NCI-H226 (cell line): ENCODE measurements at regions not wholly inside any gene's neighbourhood (a gene's known extent, or its start where the extent isn't known, plus 50 kb on each side); places are given as distances from the start of the nearest gene placed in this dataset.
A peak's percentile ranks its signal among the peaks of the same experiment; 100 is the strongest.

Experiments used
- DNase-seq: peaks from one replicate; pipeline ENCODE4 v3.0.0-alpha.2; 2015

DNA sequence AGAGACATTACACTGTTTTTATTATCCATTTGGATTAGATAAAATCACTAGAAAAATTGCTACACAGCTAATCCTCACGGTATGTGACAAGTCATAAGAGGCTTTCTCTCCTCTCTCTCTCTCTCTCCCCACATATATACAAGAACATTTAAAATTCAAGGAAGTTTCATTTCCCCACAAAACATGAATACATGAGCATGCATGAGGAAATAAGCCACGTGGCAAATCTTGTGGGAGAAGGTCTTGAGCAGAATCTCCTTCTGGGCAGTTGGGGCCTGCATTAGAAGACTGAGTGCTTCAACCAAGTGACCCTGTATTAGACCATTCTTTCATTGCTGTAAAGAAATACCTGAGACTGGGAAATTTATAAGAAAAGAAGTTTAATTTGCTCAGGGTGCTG is 1313.1 kb downstream of the MRPL39 start:
- DNase-seq: no peak

- DNase-seq: no peak
Measured at GRCh38 chr21:24290151-24290833, 1317.0 kb downstream of the MRPL39 start.

DNA sequence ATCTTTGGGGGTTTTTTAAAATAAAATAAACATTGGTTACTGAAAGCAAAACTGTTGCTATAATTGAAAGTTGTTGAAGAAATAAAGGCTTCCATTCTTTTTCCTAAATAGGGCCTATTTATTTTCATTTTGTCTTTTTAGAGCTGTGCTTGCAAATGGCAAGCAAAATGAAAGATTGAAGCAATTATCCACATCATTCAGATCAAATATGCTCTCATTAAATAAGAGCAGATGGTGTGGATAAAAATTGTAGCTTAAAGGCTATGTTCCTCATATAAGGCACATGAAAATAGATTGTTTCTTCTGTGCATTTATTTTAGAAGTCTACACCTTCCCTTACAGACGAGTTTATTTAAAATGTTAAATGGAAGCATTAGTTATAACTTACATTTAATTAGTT is 1317.7 kb downstream of the MRPL39 start:
- DNase-seq: no peak

DNA sequence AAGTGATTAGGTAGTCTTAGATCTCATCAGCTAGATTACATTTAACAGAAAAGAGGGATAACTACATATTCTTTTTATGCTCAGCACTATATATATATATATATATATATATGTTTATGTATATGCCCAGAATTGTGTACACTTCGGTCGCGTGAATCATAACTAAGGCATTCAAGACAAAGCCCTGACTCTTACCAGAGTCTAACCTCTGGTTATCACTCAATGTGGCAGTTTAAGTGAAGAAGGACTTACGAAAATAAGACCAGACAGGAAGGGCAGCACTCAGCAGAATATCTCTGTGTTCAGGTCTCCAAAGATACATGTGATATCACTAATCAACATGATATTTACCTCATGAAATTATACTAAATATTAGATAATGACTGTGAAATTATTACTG is 1326.7 kb downstream of the MRPL39 start:
- DNase-seq: no peak

DNA sequence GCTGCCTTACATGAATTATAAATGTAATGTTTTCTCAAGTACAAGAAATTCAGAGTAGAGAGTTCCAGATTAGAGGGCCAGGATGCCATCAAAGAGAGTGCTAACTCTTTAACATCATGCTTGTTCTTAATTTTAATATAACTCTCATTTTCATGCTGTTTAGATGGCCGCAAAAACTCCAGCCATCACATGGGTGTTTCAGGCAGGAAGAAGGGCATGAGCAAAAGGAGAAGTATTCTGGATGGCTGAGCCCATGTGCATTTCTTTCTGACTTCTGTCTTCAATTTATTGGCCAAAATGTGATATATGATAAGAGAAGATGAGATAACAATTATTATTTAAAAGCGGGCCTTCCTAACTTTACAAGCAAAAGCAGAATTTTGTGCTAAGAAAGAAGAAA is 1328.6 kb downstream of the MRPL39 start:
- DNase-seq: no peak

DNA sequence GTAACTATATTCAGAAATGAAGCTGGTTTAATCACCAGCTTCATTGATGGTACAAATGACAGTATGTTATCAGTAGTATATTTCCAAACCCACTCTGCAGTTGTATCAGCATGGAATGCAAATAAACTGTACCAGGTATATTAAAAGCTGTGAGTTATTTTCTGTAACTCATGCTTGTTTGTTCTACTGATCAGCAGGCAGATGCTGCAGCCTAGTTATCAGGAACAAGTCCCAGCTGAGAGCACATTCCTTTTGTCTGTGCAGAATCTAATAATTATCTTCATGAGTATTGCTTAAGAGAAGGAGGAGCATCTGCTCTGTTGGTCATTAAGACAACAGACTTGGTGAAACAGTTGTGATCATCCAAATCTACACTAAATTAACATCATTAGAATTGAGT is 1331.1 kb downstream of the MRPL39 start:
- no peak for DNase-seq

- DNase-seq: no peak
Measured at GRCh38 chr21:24275616-24276015, 1331.7 kb downstream of the MRPL39 start.

GRCh38 chr21:24272521-24272938 is 1334.8 kb downstream of the MRPL39 start:
- no peak for DNase-seq

DNA sequence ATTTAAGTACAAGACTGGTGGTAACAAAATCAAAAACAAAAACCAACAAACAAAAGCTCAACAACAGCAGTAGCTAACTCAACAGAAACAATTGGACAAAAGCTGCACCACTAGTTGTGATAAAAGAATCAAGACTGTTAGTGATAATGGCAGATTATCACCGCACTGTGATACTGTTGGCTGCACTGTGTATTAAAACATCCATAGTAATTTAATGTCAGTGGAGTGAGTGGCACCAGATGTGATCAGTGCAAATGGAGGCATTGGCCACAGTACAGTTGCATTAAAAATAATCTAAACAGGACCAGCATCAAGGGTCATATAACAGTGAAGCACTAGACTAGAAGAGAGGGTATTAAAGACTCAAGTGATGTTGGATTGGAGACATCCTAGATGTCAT is 1341.3 kb downstream of the MRPL39 start:
- no peak for DNase-seq

- no peak for DNase-seq
Measured at GRCh38 chr21:24260751-24261150, 1346.5 kb downstream of the MRPL39 start.

DNA sequence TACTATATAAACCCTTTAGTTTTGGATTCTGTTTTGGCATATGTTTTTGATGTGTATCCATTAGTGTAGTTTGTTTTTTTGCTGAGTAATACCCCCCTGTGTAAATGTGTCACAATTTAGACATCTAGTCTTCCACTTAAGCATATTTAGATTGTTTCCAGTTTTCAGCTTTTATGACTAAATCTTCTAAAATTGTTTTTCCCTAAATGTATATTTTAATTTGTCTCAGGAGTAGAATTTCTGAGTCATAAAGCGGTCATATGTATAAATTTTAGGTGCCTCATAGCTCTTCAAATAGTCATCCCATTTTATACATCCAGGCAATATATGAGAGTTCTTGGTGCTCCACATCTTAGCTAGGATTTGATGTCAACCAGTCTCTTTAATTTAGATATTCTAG is 1348.0 kb downstream of the MRPL39 start:
- no peak for DNase-seq

- DNase-seq: no peak
Measured at GRCh38 chr21:24255591-24255990, 1351.7 kb downstream of the MRPL39 start.

DNA sequence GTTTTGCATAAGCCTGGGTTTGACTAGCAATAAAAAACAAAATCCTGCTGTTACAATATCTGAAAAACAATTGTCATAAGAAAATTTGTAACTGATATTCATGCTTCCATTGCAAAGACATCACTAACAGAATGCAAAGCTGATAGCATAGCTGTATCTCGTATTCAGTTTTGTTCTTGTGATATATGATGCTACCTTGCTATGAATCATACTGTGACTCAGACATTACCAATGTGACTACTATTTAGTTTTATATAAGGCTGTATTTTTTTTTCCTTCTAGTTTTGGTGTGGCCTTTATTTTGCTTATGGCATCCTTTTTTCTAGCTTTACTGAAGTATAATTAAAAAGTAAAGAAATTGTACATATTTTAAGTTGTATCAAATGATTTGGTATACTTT is 1381.8 kb downstream of the MRPL39 start:
- DNase-seq: peak; percentile 69

GRCh38 chr21:24224422-24224821 is 1382.9 kb downstream of the MRPL39 start:
- DNase-seq: no peak

DNA sequence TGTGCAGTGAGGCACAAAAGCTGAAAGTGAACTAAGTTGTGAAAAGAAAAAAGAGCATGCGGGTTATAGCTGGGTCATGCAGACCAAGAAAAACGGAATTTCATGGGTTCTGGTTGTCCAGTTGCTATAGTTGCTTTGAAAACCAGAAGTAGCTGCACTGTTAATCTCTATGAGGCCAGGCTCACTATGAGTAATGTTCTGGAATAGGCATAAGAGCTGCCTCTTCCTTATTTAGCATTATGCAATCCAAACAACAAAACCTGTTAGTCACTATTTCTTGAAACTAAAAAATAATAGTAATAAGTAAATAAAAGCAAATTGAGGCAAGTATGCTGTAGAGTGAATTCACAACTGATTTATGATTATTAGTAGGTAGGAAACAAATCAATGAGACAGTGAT is 1383.7 kb downstream of the MRPL39 start:
- peak; percentile 42 for DNase-seq

GRCh38 chr21:24222676-24223075 is 1384.6 kb downstream of the MRPL39 start:
- no peak for DNase-seq

DNA sequence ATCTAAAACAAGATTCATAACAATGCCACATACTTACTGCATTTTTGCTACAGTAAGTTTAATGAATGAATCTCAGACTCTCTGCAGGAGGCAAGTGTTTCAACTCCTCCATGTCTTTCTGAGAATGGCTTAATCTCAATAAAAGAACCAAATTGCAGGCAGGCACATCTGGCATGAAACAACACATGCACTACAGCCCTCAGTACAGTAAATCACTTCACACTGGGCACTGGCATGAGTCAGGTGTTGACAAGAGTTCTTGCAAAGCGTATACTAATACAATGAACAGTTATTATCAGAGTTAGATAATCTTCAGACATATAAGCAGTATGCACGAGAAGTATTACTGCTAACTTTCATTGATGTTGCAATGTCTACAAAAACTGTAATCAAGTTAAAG is 1386.8 kb downstream of the MRPL39 start:
- peak; percentile 66 for DNase-seq

DNA sequence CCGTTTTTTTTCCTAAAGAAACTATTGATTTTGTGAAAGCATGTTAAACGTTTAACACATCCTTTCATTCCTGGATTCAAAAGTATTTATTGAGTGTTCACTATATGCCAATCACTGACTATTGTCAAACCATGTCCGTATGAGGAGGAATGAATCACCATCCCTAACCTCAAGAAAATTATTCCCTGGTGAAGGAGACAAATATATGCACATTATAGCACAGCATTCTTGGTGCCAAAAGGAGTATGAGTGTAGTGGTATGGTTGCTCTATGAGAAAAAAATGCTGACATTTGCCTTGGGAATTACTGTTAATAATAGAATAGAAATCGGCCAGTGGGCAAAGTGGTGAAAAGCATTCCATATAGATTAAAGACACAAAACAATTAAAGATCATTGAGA is 1390.1 kb downstream of the MRPL39 start:
- DNase-seq: peak; percentile 43

GRCh38 chr21:24210130-24210529 is 1397.2 kb downstream of the MRPL39 start:
- DNase-seq: no peak

DNA sequence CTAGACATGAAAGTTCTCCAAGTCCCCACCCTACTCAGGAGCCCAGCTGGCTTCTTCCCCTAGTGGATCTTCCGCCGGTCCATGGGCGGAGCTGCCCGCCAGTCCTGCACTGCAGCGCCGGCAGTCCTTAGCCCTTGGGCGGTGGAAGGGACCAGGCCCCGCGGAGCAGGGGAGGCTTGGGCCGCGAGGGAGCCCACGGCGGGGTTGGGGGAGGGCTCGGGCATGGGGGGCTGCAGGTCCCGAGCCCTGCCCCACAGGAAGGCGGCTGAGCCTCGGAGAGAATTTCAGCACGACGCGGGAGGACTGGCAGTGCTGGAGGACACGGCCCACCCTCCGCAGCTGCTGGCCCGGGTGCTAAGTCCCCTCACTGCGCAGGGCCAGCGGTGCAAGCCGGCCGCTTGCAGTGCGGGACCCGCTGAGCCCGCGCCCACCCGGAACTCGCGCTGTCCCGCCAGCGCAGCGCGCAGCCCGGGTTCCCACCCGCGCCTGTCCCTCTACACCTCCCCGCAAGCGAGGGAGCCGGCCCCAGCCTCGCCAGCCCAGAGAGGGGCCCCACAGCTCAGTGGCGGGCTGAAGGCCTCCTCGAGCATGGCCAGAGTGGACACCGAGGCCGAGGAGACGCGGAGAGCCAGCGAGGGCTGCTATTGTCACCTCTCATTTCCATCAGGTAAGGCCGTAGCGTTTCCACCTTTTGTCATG is 1398.6 kb downstream of the MRPL39 start:
- no peak for DNase-seq

GRCh38 chr21:24205319-24205718 is 1402.0 kb downstream of the MRPL39 start:
- no peak for DNase-seq

GRCh38 chr21:24204641-24205040 is 1402.6 kb downstream of the MRPL39 start:
- DNase-seq: no peak

DNA sequence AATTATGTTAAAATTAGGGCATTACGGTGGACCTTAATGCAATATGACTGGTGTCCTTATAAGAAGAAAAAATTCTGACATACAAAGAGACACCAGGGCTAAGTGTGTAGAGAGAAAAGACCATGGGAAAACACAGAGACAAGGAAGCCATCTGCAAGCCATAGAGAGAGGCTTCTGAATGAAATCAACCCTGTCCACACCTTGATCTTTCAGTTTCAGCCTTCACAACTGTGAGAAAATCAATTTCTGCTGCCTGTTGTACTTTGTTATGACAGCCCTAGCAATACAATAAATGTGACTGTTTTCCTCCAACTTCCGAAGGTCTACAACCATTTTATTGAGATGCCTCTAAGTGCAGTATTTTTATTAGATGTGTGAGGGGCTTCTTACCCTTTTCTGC is 1407.2 kb downstream of the MRPL39 start:
- no peak for DNase-seq

DNA sequence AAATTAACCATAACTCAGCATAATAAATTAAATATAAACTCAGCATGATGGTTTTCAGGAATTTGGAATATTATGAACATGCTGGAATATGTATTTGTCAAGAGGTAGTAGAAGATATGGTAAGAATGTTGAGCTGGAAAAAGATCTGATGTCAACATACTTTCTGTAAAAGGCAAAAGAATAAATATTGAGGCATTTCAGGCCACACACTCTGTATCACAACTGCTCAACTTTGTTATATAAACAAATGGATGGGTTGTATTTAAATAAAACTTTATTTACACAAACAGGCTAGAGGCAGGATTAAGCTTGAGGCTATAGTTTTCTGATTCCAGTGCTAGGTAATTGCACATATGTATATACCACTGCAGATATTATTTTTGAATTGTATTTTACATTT is 1409.4 kb downstream of the MRPL39 start:
- DNase-seq: peak; percentile 39

- no peak for DNase-seq
Measured at GRCh38 chr21:24197132-24197643, 1410.1 kb downstream of the MRPL39 start.
